ENCODE measurements at regions not wholly inside any gene's neighbourhood (a gene's known extent, or its start where the extent isn't known, plus 50 kb on each side); places are given as distances from the start of the nearest gene placed in this dataset.
"Not testable (repeated sequence)": the region's sequence is repeated elsewhere in the genome, so short reads cannot be mapped to it uniquely, and the experiment has no call there.

DNA sequence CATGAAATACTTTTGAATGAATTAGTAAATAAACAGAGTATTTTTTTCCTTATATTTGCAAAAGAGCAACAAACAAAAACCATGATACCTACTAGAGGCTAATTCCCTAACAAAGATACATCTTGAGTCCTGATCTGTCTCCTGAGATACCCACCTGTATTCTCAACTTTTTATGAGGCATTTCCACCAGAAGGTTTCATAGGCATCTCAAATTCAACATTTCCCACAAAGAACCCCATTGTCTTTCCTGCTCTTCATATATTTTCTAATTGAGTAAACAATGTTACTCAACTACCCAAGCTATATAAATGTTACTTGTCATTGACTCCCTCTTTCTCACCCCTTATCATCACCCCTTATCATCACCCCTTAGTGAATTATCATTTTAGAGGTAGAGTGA is 119.4 kb upstream of the RAI14 start:
- no peak for DNase-seq

DNA sequence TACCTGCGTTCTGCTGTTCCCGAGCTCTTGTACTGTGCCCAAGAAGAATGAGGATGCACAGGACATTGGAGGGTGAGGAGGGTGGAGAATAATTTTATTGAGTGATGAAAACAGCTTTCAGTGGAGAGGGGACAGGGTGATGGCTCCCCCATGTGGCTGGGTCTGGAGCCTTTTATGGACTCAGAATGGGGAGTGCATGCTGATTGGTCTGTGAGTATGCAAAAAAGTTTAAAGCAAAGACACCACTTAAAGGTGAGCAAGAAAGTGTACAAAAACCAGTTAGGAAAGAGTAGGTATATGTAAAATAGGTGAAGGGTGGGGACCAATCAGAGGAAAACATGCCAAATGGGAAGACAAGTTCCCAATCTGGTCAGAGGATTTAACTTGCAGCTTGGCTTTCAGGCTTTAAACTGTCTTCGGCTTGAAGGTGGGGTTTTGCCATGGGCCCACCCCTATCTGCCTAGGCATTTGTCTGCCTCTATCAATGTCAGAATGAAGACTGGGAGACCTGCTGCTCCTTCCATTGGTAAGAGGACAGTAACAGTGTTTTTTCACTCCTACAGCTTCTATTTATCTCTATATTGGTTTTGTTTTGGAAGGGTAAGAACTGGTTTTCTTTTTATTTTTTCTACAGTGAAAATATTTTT is 118.0 kb upstream of the RAI14 start:
- no peak for DNase-seq

DNA sequence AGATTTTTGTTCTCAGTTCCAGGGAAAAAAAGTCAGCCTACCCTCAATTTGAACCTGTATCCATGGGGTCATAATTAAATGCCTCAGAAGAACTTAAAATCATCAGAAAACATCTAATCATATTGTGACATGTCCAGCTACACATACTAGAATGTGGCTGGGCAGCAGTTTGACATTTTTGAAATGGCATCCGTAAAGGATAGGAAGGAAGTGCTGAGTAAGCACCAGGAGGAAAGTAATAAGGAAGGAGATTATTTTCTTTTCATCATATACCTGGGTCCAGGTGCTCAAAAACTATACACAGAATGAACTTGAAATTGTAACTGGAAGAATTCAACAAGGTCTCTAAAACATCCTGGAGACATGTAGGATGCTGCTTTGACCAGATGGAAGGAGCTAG is 116.9 kb upstream of the RAI14 start:
- no peak for DNase-seq

DNA sequence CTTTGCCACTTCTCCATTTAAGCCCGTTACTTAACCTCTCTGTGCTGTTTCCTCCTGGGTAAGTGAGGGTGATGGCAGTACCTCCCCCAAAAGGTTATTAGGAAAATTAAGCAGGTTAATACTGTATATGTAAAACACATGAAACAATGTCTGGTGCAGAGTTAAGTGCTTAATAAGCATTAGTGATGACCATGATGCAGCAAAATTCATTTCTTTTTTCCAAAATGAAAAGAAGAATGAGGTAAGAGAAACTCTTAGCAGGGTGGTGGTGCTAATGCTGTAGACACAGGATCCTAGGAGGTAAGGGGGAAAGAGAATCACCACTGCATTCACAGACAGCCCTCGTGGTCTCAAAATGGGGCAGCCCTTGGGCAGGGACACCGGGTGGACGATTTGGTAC is 115.1 kb upstream of the RAI14 start:
- no peak for DNase-seq

DNA sequence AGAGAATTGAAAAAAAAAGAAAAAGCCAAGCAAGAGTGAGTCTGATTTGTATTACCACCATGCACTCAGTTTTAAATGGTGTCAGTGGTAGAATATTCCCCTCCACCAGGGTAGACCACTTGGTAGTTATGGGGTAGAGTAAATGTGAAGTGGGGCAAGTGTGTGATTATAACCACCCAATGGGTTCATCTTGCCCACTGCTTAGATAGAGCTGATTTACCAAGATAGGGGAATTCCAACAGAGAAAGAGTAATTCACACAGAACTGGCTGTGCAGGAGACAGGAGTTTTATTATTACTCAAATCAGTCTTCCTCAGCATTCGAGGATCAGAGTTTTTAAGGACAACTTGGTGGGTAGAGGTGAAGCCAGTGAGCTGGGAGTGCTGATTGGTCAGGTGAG is 113.3 kb upstream of the RAI14 start:
- no peak for DNase-seq

DNA sequence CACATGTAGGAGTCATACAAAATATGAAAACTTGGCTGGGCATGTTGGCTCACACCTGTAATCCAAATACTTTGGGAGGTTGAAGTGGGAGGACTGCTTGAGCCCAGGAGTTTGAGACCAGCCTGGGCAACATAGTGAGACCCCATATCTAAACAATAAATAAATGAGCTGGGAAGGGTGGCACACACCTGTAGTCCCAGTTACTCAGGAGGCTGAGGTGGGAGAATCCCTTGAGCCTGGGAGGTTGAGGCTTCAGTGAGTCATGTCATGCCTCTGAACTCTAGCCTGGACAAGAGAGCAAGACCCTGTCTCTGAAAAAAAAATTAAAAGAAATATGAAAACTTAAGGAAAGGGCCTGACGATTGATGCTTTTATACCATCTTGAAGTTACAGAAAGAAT is 112.4 kb upstream of the RAI14 start:
- no peak for DNase-seq

DNA sequence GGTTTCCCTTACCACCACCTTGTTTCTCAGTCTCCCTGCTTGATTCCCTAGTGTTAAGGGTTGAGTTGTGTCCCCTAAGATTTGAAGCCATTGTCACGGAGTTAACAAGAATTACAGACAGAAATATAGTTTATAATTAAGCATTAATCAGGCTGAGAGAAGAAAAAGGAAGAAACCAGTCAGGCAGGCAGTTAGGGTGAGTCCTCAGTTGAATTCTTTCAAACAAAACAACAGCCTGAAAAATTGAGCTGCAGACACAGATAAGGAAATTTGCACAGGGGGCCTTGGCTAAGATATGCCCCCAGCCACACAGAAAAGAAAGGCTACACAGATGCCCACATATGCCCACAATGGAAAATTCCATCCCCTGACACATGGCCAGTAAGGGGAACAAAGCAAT is 111.7 kb upstream of the RAI14 start:
- DNase-seq: no peak

DNA sequence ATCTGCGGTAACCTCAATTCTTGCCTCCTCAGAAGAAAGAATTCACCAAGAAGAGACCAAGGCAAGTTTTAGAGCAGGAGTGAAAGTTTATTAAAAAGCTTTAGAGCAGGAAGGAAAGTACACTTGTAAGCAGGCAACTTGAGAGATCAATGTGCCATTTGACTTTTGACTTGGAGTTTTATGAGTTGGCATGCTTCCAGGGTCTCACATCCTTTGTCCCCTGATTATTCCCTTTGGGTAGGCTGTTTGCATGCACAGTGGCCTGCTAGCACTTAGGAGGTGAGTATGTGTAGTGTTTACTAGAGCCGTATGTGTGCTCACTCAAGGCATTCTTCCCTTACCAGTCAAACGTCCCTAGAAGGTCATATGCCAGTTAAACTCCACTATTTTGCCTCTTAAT is 111.0 kb upstream of the RAI14 start:
- no peak for DNase-seq

DNA sequence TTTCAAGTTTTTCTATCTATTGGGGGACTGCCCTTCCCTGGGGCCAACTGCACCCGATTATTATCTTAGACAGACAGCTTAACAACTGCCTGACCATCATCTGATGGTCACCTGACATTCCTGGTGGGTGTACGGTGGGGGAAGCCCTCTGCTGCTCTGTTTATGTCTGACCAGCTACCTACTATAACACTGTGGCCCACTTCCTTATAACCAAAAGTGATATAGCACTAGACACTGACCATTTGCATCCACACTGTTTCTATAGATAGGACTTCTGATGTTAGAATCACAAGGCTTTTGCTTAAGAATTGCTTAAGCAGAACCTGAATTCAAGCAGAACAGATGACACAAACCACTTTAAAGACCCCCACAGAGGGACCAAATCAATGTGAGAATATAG is 110.5 kb upstream of the RAI14 start:
- no peak for DNase-seq

DNA sequence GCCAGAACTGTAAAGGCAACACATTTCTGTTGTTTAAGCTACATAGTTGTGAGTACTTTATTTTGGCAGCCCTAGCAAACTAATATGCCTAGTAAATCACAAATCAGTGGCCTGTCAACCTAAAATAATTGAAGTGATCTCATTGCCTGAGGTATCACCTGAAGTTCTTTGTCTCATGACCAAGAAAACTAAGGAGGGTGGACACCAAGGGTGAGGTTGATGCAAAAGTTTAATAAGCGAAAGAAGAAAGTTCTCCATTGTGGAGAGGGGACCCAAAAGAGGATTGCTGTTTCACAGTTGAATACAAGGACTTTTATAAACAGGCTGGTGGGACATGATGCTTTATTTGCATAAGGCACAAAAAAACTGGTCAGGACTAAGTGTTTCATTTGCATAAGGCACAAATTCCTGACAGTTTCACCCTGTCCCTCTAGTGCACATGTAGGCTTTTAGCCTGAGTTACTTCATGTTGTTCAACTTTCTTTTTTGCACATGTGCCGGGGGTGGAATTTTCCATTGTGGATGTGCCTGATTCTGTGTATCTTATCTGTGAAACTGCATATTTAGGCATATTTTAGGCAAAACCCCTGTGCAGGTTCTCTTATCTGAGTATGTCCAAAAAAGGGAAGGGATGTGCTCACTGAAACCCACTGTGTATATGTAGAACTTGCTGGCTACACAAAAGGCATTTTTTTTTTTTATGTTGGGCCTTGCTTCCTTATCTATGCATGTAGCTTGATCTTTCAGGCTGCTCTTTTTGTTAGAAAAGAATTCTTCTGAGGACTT is 108.6 kb upstream of the RAI14 start:
- no peak for DNase-seq

DNA sequence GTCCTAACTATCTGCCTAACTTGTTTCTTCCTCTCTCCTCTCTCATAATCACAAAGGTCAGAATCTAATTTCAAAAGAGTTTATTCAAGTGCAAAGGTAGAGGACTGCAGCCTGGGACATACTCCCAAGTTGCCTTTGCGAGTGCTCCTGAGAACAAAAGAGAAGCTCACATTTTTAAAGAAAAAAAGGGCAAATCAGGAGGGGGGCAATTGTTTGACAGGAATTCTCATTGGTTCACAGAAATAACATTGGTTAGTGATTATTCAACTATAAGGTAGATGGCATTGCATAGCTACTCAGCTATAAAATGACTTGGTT is 108.1 kb upstream of the RAI14 start:
- DNase-seq: no peak

DNA sequence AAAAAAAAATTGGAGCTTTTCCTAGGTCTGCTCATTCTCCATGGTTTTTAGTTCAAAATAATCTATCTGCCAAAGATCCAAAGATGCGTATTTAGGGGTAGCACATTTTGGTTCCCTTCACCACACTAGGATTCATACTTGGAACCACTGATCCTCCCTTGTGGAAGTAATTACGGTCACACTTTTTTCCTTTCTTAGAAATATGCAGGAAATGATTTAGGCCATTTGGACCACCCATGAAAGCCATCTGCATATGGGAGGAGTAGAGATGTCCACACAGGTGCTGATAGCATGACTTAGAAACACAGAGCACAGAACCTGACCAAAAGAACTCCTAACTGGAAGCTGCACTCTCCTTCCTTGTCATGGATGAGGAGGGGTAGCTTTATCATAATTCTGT is 105.9 kb upstream of the RAI14 start:
- no peak for DNase-seq

DNA sequence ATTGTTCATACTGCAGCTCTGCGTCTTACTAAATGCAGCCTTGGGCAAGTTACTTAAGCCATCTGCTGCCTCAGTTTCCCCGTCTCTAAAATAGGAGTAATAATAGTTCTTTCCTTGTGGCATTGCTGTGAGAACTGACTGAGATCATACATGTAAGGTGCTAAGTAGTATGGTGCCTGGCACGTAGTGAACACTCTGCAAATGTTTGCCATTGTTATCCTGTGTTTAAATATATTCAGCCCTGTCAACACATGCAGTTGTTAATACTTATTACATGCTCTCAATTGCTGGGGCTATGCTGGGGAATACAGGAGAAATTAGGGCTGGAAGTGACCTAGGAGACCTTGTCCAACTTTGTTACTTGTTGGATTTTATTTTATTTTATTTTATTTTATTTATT is 105.2 kb upstream of the RAI14 start:
- no peak for DNase-seq

DNA sequence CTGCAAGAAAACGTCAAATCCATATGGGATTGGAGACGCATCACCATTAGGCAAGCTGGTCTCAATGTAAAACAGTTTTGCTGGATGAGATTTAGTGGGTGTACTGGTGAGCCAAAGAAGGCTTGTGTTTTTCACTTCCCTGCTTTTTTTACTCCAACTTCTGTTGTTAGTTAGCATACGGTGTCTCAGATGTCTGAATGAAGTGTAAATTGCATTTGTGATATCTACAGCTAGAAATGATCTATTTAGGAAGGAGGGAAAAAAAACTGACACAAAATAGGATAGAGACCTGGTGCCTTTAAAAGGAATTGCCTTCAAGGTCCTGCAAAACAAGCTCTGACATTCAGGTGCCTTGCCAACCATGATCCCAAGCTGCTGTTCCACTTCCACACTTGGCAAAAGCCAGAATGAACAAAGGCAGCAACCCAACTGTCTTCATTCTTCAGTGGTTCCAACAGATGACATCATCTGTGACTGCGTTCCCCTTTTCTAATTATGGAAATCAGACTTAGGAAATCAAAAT is 104.2 kb upstream of the RAI14 start:
- DNase-seq: no peak

DNA sequence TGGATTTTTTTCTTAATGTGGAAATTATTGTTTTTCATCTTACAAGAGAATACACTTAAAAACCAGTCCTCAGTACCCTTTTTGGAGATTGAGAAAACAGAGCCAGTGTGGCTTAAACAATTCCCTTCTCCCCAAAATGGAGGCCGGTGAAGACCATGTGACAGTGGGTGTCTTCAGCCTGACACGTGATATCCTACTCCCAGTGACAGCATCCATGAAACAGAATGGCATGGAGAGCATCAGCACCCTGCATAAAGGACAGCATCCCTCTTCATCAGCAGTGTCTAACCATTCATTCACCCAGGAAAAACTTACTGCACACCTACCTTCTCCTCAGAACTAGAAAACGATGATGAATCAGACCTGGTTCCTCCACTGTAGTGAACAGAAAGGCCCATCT is 103.4 kb upstream of the RAI14 start:
- no peak for DNase-seq

DNA sequence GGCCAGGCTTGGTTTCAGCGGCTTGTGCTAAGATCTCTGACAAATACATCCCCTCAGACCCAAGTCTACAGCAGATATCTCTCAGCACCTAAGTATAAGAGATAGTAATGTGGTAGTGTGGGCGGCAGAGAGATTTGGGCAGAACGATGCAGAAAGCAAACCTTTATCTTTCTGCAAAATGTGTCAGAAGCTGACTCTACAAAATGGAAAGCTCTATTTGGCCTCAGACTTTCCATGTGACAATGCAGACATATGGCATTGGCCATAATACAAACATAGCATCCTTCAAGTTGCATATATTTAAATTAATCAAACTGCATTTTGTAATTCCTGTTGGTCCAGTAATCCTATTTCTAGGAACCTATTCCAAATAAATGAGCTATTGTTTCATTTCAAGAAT is 102.5 kb upstream of the RAI14 start:
- DNase-seq: no peak

DNA sequence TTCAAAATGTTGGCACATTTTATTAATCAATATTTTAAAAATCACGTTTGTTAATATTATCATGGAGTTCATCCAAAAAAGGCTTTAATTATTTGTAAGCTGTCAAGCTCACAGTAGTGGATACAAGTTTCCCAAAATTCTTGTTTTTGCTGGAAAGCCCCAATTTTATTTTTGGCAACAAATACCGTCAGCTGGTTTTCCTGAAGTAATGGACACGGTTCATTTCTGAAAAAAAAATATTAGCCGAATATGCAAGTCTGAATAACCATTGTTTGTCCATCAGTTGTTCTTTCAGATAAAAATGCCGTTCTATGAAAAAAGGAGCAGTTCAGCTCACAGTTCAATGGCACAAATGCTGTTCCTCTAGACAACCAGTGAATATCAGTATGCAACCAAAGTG is 101.5 kb upstream of the RAI14 start:
- DNase-seq: no peak

DNA sequence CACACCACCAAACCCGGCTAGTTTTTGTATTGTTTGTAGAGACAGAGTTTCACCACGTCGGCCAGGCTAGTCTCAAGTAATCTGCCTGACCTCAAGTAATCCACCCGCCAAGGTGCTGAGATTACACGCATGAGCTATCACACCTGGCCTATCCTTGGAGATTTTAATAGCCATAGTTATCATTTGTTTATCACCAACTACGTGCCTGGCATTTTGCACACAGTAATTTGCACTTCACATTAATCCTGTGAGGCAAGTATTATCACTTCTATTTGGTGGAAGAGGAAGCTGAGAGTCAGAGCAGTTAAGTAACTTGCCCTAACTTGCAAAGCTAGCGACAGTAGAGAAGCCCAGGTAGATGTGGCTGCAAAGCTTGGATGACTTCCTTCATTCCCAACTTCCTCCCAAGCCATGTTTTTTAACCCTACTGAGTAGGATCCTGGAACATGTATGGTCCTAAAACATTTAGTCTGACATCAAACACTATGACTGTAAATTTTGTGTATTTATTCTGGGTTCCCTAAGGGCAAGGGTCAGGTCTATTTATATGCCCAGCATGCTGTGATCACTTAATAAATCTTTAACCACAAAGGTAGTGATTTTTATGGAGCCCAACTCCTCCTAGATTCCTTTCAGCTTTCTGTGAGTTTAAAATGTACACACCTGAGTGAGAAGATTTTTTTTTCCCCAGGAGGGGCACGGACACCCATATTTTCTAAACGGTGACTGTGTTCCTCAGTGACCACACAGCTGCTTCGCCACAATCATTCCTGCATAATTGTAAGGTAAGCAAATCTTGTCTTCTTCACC is 100.2 kb upstream of the RAI14 start:
- DNase-seq: no peak

DNA sequence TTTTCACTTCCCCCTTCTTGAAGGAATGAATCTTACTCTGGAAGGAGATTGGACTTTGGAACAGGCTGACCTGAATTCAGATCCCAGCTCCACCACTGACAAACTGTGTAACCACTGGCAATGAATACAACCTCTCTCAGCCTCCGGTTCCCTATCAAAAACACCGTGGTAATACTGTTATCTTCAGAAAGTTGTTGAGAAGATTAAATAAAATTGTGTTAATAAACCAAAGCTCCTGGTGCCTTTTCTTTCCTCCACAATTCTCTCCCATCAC is 99.7 kb upstream of the RAI14 start:
- no peak for DNase-seq

DNA sequence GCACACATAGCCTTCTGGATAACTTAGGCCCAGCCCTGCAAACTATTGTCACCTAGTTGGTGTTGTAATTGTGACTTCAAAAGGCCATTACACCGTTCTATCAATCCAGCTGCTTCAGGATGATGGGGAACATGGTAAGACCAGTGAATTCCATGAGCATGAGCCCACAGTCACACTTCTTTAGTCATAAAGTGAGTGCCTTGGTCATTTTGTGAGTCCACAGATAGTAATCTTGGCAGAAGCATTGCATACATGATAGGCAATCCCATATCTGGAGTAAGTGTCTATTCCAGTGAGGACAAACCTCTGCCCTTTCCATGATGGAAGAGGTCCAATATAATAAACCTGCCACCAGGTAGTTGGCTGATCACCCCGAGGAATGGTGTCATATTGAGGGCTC is 94.5 kb upstream of the RAI14 start:
- not testable (repeated sequence) for DNase-seq

DNA sequence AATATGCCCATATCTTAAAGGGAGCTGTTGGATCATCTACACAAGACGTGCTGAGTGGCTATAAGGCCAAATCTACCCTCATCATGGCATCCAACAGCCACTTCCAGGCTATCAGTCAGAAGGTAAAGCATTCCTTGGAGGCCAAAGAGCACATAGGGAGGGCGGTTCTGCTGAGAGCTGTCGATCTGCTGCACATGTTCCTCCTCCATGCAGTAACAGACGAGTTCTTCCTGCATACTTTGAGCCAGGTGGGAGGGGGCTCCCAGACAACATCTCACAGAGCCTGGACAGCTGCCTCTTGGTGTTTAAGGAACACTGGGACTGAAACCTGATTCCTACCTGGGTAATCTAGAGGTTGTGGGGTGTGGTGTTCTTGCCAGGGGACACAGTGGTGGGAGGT is 93.3 kb upstream of the RAI14 start:
- no peak for DNase-seq

DNA sequence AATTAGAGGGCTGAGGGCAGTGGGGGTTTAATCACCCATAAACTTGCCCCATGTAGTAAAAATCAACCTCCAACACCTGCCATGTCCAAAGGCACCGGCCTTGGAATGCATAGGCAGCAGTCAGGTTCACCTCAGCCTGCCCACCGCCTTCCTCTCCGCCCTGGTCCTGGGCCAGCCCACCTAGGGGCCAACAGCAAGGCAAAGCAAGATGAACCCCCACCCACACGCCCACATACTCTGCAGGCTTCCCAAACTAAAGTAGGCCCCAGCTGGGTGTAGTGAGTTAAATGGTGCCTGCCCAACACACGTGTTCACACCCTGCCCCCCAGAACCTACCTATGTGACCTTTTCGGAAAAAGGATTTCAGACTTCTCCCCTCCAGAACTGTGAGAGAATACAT is 92.9 kb upstream of the RAI14 start:
- no peak for DNase-seq

DNA sequence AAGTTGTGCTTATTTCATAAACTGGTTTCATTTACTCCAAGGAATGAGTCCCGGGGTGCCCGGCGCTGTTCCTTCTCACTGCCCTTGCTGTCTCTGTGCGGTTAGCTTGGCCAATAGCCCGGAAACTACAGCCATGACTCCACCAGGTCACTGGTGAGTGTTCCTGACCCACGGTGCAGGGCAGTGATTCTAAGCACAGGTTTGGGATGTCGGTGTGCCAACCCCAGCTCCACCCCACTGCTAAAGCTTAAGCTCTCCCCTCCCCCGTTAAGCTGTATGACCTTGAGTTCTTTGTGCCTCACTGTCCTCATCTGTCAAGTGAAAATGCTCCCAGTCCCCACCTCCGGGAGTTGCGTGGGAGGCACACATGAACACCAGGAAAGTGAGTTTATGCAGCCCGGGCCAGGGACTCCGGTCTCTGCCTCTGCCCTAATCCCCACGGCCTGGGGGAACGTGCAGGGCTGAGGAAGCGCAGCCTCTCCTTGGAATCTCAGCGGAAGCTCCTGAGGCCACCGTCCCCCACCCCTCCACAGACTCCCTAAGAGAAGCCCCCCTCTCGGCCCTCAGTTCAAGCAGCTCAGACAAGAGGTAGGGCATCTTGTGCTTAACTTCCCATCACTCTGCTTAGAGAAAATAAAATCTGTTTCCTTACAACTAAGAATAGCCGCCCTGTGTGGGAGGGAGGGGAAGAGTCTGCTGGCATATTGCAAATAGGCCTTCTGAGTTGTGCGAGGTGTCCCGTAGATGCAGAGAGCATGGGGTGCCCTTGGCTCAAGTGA is 92.0 kb upstream of the RAI14 start:
- DNase-seq: no peak

Measured in CD4-positive, alpha-beta T cell treated with Interleukin-6 for 4 hours (primary cell).